ENCODE measurements at regions not wholly inside any gene's neighbourhood (a gene's known extent, or its start where the extent isn't known, plus 50 kb on each side); places are given as distances from the start of the nearest gene placed in this dataset.

DNA sequence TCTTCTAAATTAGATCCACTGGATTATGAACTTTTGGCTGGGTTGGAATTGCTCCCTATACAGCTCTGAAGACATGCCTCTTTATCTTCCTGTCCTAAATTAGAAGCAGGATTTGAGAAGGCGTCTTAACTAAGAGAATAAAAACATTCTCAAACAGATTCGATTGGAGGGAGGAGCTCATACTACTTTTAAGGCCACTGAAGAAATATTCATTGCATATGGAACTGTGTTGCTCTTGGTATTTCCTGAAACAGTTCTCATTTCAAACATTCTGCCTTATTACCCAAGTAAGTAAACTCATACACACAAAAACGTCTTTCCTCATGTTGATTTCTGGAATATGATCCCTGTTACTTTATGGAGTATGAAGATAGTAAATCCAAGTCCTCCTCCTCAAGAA, 519.7 kb upstream of the CDH4 start:
- no peak for DNase-seq

- no peak for DNase-seq
Observed at GRCh38 chr20:60748086-60748485, 504.0 kb upstream of the CDH4 start.

DNA sequence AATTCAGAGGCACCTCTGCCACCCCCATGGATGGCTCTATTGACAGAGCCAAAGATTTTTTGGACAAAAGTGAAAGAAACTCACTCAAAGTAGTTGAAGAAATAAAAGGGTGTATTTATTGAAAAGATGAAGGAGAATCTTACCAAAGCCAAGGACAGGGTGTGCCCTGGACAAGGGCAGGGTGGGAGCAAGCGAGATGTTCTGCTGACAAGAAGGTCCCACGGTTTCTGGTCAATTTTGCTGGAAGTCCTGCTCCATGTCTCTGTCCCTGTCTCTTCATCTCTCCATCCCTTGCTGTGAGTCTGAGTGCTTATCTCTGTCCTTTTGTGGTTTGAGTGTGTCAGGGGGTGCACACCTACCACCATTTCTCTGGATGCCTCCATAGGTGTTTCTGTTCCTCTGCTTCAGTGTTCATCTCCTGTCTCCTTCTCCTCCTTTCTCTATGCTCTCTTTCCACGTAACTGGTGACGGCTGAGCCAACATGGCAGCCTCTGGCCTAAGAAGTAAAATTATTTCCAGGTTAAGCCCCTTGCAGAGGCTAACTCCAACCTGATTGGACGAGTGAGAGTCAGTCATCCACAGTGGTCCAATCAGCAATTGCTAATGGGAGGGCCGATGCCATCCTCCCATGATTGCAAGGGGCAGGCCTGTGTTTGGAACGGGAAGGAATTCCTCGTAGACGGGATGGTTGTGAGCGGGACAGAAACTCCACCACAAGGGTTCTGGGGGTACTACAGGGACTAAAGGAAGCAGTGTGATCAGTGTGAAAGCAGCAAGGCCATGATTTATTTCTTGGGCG, 502.1 kb upstream of the CDH4 start:
- DNase-seq, result no peak

DNA sequence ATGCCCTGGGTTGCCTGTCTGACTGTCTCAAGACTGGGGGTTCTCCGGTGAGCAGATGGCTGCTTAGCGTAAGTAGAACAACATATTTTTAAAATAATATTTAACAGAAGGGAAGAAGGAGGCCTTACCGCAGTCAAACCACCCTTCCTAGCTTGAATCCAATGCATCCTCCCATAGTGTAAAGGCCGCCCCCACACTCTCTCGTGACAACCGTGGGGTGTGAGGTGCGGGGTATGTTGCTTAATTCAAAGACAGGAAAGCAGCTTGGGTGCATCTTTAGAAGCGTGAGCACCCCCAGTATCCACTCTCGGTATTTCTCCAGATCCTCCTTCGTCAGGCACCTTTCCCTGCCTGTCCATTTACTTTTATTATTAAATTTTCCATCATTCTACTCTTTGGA, 501.2 kb upstream of the CDH4 start:
- DNase-seq, result no peak

- no peak for DNase-seq
Observed at GRCh38 chr20:60751826-60752225, 500.2 kb upstream of the CDH4 start.

GRCh38 chr20:60752741-60753420, 499.2 kb upstream of the CDH4 start:
- no peak for DNase-seq

DNA sequence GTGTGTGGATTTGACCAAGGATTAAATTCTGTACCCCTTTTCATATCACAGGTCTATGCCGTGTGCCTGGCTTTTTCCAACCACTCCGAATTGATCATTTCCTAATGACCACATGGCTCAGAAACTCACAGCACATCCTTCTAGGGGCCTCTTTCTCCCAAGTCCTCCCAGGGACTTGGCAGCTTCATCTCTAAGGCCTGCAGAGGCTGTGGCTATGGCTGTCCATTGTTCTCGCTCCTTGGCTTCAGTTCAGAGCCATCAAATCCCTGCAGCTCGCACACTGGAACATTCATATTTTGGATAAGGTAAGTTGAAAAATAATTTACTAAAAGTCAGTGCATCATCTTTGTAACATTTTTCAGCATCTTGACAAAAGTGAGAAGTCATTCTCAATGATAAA, 497.2 kb upstream of the CDH4 start:
- DNase-seq, result no peak

GRCh38 chr20:60759651-60760050, 492.4 kb upstream of the CDH4 start:
- no peak for DNase-seq

DNA sequence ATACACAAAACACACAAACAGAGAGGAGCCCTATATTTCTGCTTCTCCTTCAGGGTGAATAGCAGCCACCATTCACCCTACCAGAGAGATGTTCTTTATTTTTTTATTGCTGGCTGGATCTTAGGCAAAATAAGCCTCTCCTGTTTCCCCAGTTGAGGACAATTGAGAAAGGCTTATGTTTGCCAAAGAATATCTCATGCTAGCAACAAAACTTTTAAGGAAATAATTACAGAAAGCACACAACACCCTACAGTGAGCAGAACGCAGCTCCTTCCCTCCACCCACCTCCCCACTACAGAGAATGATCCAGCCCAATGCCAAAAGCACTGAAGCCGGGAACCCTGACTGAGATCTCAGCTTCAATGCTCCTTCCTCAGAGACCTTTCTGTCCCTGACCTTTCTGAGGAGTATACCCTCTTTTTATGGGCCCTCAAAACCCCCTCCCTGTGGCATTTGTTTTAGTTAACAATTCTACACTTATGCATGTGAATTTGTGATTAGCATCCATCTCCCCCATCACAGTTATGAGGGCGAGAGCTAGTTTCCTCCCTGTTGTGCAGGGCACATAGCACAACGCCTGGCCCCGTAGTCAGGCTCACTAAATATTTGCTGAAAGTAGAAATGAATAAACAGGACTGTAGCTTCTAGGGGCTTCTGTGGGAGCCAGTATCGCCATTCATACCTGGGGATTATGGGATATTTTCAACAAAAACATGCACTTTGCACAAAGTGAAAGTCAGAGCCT, 491.6 kb upstream of the CDH4 start:
- DNase-seq, result no peak

- no peak for DNase-seq
Observed at GRCh38 chr20:60761056-60761455, 491.0 kb upstream of the CDH4 start.

GRCh38 chr20:60762386-60762785, 489.7 kb upstream of the CDH4 start:
- no peak for DNase-seq

DNA sequence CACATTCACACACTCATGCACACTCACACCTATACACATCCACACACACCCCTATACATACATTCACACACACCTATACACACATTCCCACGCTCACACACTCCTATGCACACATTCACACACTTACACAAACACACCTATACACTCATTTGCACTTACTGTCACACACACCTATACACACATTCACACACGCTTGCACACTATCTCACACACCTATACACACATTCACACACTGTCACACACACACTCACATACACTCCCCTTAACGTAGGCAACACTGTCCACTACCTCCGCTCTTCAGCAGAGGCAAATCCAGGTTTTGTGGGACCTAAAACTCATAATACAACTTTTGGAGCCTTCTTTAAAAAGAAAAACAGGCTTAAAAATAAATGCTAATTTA, 487.7 kb upstream of the CDH4 start:
- DNase-seq, result no peak

GRCh38 chr20:60764771-60765170, 487.3 kb upstream of the CDH4 start:
- no peak for DNase-seq

GRCh38 chr20:60765821-60766403, 486.1 kb upstream of the CDH4 start:
- DNase-seq, result no peak

DNA sequence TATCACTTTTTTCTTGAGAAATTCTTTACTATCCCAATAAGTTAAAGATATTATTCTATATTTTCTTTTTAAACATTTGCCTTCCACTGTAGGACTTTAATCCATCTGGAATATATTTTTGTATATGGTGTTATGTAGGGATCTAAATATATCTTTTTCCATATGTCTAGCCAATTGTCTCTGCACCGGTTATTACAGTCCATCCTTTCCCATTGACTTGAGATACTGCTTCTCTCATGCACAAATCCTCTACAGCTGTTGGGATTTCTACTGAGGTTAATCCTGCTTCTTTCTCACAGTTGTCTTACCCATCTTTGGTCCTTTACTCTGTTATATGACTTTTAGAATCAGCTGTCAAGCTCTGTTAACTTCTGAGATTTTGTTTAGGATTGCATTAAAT, 483.8 kb upstream of the CDH4 start:
- DNase-seq, result no peak

DNA sequence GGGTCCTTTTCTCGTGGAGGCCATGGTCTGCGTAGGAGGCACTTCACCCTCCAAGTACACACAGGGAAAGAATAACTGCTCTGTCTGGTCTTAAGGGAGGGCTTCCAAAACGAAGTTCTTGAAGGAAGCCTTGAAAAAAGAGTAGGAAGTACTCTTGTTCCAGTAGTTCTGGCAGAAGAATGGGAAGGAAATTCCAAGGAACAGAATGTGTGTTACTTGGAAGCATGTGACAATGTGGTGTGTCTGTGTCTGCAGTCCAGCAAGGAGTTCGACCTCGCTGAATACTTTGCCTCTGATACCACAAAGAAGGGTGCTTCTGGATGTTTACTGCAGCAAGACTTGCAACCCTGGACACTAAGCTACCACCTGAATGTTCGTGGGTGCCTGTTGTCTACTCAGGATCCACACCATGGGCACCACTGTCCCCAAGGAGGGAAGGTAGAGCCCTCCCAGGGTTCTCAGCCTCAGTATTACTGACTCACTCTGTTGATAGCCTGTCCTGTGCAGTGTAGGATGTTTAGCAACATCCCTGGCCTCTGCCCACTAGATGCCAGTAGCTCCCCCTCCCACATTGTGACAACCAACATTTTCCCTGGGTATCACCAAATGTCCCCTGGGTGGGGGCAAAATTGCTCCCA, 471.6 kb upstream of the CDH4 start:
- no peak for DNase-seq

- no peak for DNase-seq
Observed at GRCh38 chr20:60782959-60783625, 469.0 kb upstream of the CDH4 start.

- DNase-seq, result no peak
Observed at GRCh38 chr20:60785301-60785700, 466.8 kb upstream of the CDH4 start.

DNA sequence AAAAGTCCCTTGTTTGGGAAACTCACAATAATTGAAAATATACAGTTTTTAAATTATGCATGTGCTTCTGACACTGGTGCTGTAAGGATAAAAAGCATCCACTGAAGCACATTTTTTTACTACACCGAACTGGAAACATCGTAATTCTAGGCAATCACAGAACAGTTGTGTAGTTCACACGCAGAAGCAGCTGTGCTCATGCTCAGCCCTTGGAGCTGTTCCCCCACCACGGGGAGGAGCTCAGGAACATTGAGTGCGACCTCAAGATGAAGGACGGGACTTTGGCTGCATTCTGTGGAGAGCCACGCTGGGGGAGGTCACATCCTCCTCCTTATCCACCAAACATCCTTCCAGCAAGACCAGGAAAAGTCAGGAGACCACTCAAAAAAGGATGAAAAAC, 466.3 kb upstream of the CDH4 start:
- no peak for DNase-seq

DNA sequence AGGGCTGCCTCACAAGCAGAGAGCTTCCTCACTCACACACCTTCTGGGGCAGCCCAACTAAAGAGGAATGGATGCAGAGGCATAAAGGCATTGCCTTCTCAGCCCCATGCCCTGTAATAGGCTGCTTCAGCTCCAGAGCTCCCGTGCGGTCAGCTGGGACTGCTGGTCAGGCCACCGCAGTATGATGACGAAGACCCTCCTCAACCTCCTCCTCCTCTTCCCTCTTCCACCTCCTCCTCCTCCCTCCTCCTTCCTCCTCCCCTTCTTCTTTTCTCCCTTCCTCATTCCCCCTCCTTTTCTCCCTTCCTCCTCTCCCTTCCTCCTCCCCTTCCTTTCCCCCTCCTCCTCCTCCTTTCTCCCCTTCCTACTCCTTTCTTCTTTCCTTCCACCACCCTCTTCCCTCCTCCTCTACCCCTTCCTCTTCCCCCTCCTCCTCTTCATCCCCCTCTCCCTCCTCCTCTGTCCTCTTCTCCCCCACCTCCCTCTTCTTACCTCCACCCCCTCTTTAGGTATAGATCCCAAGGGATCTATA, 465.3 kb upstream of the CDH4 start:
- DNase-seq, result no peak

GRCh38 chr20:60787276-60787675, 464.8 kb upstream of the CDH4 start:
- no peak for DNase-seq

DNA sequence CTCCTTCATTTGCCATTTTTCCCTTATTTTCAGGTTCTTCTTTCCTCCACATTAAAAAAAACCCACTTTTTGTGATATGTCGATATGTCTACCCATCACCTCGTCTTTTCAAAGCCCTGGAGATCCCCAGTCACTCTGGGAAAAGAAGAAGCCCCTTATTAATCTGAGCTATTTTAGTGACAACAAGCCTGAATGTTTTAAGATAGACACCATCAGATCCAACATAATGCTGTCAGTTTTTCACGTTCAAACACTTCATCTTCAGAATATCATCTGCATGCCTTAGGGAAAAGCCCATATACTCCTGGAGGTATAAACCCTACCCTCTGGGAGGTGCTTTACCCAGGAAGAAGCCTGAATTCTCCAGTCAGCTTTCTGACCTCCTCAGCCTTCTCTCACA, 464.0 kb upstream of the CDH4 start:
- DNase-seq, result no peak

All from DMS 273 treated with DMSO at 0.1 percent for 48 hours (cell line).